Smooth muscle cell (in vitro differentiated cells): ENCODE measurements at regions not wholly inside any gene's neighbourhood (a gene's known extent, or its start where the extent isn't known, plus 50 kb on each side); places are given as distances from the start of the nearest gene placed in this dataset.

Experiments used
- DNase-seq: peaks from one replicate; lab custom pipeline; 2025; ENCODE audit not compliant: unreplicated experiment; lab: John Stamatoyannopoulos, UW
- H2AFZ ChIP-seq: fragments of 200-600 bp; sonication (generic); 2 replicates; pipeline ENCODE4 v1.6.0; 2016; ENCODE audit warnings: antibody characterized with exemption, low read depth, mild to moderate bottlenecking
- H3F3A ChIP-seq: fragments of 200-600 bp; sonication (generic); 2 replicates; pipeline ENCODE4 v1.6.0; 2017; ENCODE audit warnings: antibody characterized with exemption, low read depth
- H3K27ac ChIP-seq: fragments of 200-600 bp; sonication (generic); 2 replicates; pipeline ENCODE4 v1.5.1; 2016; ENCODE audit warnings: low read depth, mild to moderate bottlenecking
- H3K27me3 ChIP-seq: fragments of 200-600 bp; sonication (generic); 2 replicates; pipeline ENCODE4 v1.6.1; 2016; ENCODE audit warnings: low read depth, mild to moderate bottlenecking
- H3K36me3 ChIP-seq: fragments of 200-600 bp; sonication (generic); 2 replicates; pipeline ENCODE4 v1.5.1; 2016; ENCODE audit warnings: low read depth
- H3K4me1 ChIP-seq: fragments of 200-600 bp; sonication (generic); 2 replicates; pipeline ENCODE4 v1.5.1; 2016; ENCODE audit warnings: low read depth
- H3K4me2 ChIP-seq: fragments of 200-600 bp; sonication (generic); 2 replicates; pipeline ENCODE4 v1.6.0; 2016; ENCODE audit warnings: mild to moderate bottlenecking
- H3K4me3 ChIP-seq: fragments of 200-600 bp; sonication (generic); 2 replicates; pipeline ENCODE4 v1.5.1; 2016; ENCODE audit warnings: mild to moderate bottlenecking
- H3K79me2 ChIP-seq: fragments of 200-600 bp; sonication (generic); 2 replicates; pipeline ENCODE4 v1.6.0; 2016; ENCODE audit warnings: low read depth, mild to moderate bottlenecking
- H3K9ac ChIP-seq: fragments of 200-600 bp; sonication (generic); 2 replicates; pipeline ENCODE4 v1.6.0; 2016; ENCODE audit warnings: low read depth
- H3K9me3 ChIP-seq: fragments of 200-600 bp; sonication (generic); replicated peaks from 2 replicates; pipeline ENCODE4 v1.5.1; 2016; ENCODE audit warnings: low read depth
- H4K20me1 ChIP-seq: fragments of 200-600 bp; sonication (generic); 2 replicates; pipeline ENCODE4 v1.6.0; 2016; ENCODE audit warnings: low read depth
- CTCF ChIP-seq: fragments of 200-600 bp; sonication (generic); IDR thresholded peaks from 2 replicates; pipeline ENCODE4 v1.5.1; 2017; ENCODE audit warnings: borderline replicate concordance, mild to moderate bottlenecking, antibody characterized with exemption; ENCODE audit not compliant: insufficient read depth, poor library complexity, severe bottlenecking
- WGBS: methylation state at CpG from one replicate; pipeline ENCODE4 v1.1.7; 2016; ENCODE audit warnings: low lambda C conversion rate; 5-methylcytosine and 5-hydroxymethylcytosine counted together

- H3K4me2 ChIP-seq, result no peak overlapping the region
- H3K36me3 ChIP-seq, result no peaks in the 10 kb centered on the region
- WGBS, result 93% methylated on average over 3 of the region's 3 CpGs
- TF ChIP-seq CTCF, result no peak
- no peak overlapping the region for H2AFZ ChIP-seq
- H3F3A ChIP-seq, result no peaks in the 10 kb centered on the region
- no peak overlapping the region for H3K27ac ChIP-seq
- H3K4me3 ChIP-seq, result no peak overlapping the region
- H3K9ac ChIP-seq, result no peak overlapping the region
- H3K27me3 ChIP-seq, result no peaks in the 10 kb centered on the region
- DNase-seq, result no peak
- H3K79me2 ChIP-seq, result no peaks in the 10 kb centered on the region
- H3K4me1 ChIP-seq, result no peaks in the 10 kb centered on the region
- no peaks in the 10 kb centered on the region for H4K20me1 ChIP-seq
- H3K9me3 ChIP-seq, result no peaks in the 10 kb centered on the region
Measured at GRCh38 chr14:42229976-42230375, 623.3 kb downstream of the LRFN5 start.

GRCh38 chr14:42229294-42229693 is 622.6 kb downstream of the LRFN5 start:
- DNase-seq, result no peak
- H3K4me1 ChIP-seq, result no peaks in the 10 kb centered on the region
- H2AFZ ChIP-seq, result no peak overlapping the region
- no peaks in the 10 kb centered on the region for H4K20me1 ChIP-seq
- H3K4me2 ChIP-seq, result no peak overlapping the region
- H3F3A ChIP-seq, result no peaks in the 10 kb centered on the region
- no peak for TF ChIP-seq CTCF
- H3K36me3 ChIP-seq, result no peaks in the 10 kb centered on the region
- 95% methylated on average over 6 of the region's 6 CpGs for WGBS
- H3K9me3 ChIP-seq, result no peaks in the 10 kb centered on the region
- H3K79me2 ChIP-seq, result no peaks in the 10 kb centered on the region
- no peak overlapping the region for H3K27ac ChIP-seq
- no peaks in the 10 kb centered on the region for H3K27me3 ChIP-seq
- no peak overlapping the region for H3K9ac ChIP-seq
- no peak overlapping the region for H3K4me3 ChIP-seq

GRCh38 chr14:42228611-42229010 is 621.9 kb downstream of the LRFN5 start:
- H3K4me1 ChIP-seq, result no peaks in the 10 kb centered on the region
- no peak overlapping the region for H3K27ac ChIP-seq
- H2AFZ ChIP-seq, result no peak overlapping the region
- H3K36me3 ChIP-seq, result no peaks in the 10 kb centered on the region
- H3F3A ChIP-seq, result no peaks in the 10 kb centered on the region
- no peaks in the 10 kb centered on the region for H4K20me1 ChIP-seq
- H3K4me2 ChIP-seq, result no peak overlapping the region
- no peak for TF ChIP-seq CTCF
- no peaks in the 10 kb centered on the region for H3K27me3 ChIP-seq
- H3K79me2 ChIP-seq, result no peaks in the 10 kb centered on the region
- no peak overlapping the region for H3K9ac ChIP-seq
- H3K4me3 ChIP-seq, result no peak overlapping the region
- WGBS, result 78% methylated on average over 7 of the region's 7 CpGs
- DNase-seq, result no peak
- H3K9me3 ChIP-seq, result no peaks in the 10 kb centered on the region

- no peak overlapping the region for H3K27ac ChIP-seq
Measured at GRCh38 chr14:42224053-42224888, 617.6 kb downstream of the LRFN5 start.

More at GRCh38 chr14:42224053-42224888, 617.6 kb downstream of the LRFN5 start:
- Histone ChIP-seq H3K4me1 (no peaks in the 10 kb centered on the region), H3K9ac (no peak overlapping the region), H4K20me1 (no peaks in the 10 kb centered on the region), H3K9me3 (no peaks in the 10 kb centered on the region), H2AFZ (peak overlapping the region; percentile 76), H3K4me2 (peak overlapping the region; percentile 15), H3K36me3 (no peaks in the 10 kb centered on the region), H3K4me3 (no peak overlapping the region), H3F3A (no peaks in the 10 kb centered on the region), H3K27me3 (no peaks in the 10 kb centered on the region), H3K79me2 (no peaks in the 10 kb centered on the region)
- 59% methylated on average over 2 of the region's 2 CpGs for WGBS
- DNase-seq, result peak; percentile 9
- peak; percentile 95 for TF ChIP-seq CTCF
